HEK293 (cell line): ENCODE measurements at regions not wholly inside any gene's neighbourhood (a gene's known extent, or its start where the extent isn't known, plus 50 kb on each side); places are given as distances from the start of the nearest gene placed in this dataset.

Experiments used
- CTCF ChIA-PET: fragments of 350-600 bp; formaldehyde crosslinking; extraction: SDS; loops from one replicate; lab custom pipeline; 2021; ENCODE audit warnings: antibody characterized with exemption; lab: Yijun Ruan, JAX
- POLR2A ChIA-PET: fragments of 300-600 bp; formaldehyde crosslinking; extraction: SDS; loops from one replicate; lab custom pipeline; 2020; ENCODE audit warnings: antibody characterized with exemption, inconsistent platforms; lab: Yijun Ruan, JAX
- H3K27ac ChIP-seq: fragments of 200-500 bp; sonication (Bioruptor generic); 2 replicates; pipeline ENCODE4 v1.5.1; 2014; ENCODE audit warnings: low read depth, low read length, control low read depth, inconsistent platforms; ENCODE audit errors: extremely low read depth
- H3K36me3 ChIP-seq, 2 experiments: fragments of 200-500 bp in 1 of 2; sonication (Bioruptor generic) in 1 of 2; 1 replicate in 1 of 2; 2 replicates in 1 of 2; pipeline ENCODE4 v1.5.1; 2014 to 2017; ENCODE audit warnings: inconsistent platforms in 2 of 2, low read length in 2 of 2; ENCODE audit not compliant: control insufficient read depth in 2 of 2, insufficient read depth in 1 of 2
- H3K4me1 ChIP-seq: fragments of 200-500 bp; sonication (Bioruptor generic); 2 replicates; pipeline ENCODE4 v1.5.1; 2014; ENCODE audit warnings: mild to moderate bottlenecking, low read length, inconsistent platforms; ENCODE audit not compliant: control insufficient read depth, insufficient read depth
- H3K4me3 ChIP-seq: 2 replicates; pipeline ENCODE4 v1.5.1; 2011; ENCODE audit warnings: low read depth, mild to moderate bottlenecking, control low read depth, low read length, moderate library complexity
- H3K9me3 ChIP-seq: fragments of 200-500 bp; sonication (Bioruptor generic); 2 replicates; pipeline ENCODE4 v1.5.1; 2014; ENCODE audit warnings: low read depth, low read length, inconsistent platforms; ENCODE audit not compliant: control insufficient read depth, insufficient read depth
- FEZF1 ChIP-seq: fragments of 450-650 bp; formaldehyde crosslinking; IDR thresholded peaks from 2 replicates; pipeline ENCODE4 v1.5.1; 2016; ENCODE audit warnings: missing biosample characterization, missing genetic modification characterization
- GLIS1 ChIP-seq: fragments of 450-650 bp; formaldehyde crosslinking; IDR thresholded peaks from 2 replicates; pipeline ENCODE4 v1.5.1; 2016; ENCODE audit warnings: missing biosample characterization, missing genetic modification characterization
- PRDM2 ChIP-seq: fragments of 450-650 bp; formaldehyde crosslinking; IDR thresholded peaks from 2 replicates; pipeline ENCODE4 v1.5.1; 2016; ENCODE audit warnings: missing biosample characterization, missing genetic modification characterization, borderline replicate concordance
- SALL2 ChIP-seq: fragments of 450-650 bp; formaldehyde crosslinking; IDR thresholded peaks from 2 replicates; pipeline ENCODE4 v1.5.0; 2017; ENCODE audit warnings: missing biosample characterization, mild to moderate bottlenecking, missing genetic modification characterization, borderline replicate concordance
- SETDB1 ChIP-seq: IDR thresholded peaks from one replicate; pipeline ENCODE4 v1.6.1; 2017; ENCODE audit warnings: mild to moderate bottlenecking, low read length, moderate library complexity, mixed read lengths; ENCODE audit not compliant: insufficient read length
- YY2 ChIP-seq: fragments of 450-650 bp; formaldehyde crosslinking; IDR thresholded peaks from 2 replicates; pipeline ENCODE4 v1.5.1; 2016; ENCODE audit warnings: missing biosample characterization, missing genetic modification characterization
- ZNF19 ChIP-seq: fragments of 450-650 bp; formaldehyde crosslinking; IDR thresholded peaks from 2 replicates; pipeline ENCODE4; 2016; ENCODE audit warnings: missing biosample characterization, missing genetic modification characterization, low read depth
- ZNF280D ChIP-seq: fragments of 450-650 bp; formaldehyde crosslinking; IDR thresholded peaks from 2 replicates; pipeline ENCODE4 v1.5.1; 2016; ENCODE audit warnings: missing biosample characterization, missing genetic modification characterization
- ZNF335 ChIP-seq: fragments of 450-650 bp; formaldehyde crosslinking; conservative IDR thresholded peaks from 2 replicates; pipeline ENCODE4 v1.5.1; 2016; ENCODE audit warnings: missing biosample characterization, missing genetic modification characterization
- ZNF433 ChIP-seq: fragments of 450-650 bp; formaldehyde crosslinking; IDR thresholded peaks from 2 replicates; pipeline ENCODE4 v1.5.1; 2016; ENCODE audit warnings: missing biosample characterization, missing genetic modification characterization, low read depth
- ZNF596 ChIP-seq: fragments of 450-650 bp; IDR thresholded peaks from 2 replicates; pipeline ENCODE4 v1.5.0; 2018; ENCODE audit warnings: missing biosample characterization, mild to moderate bottlenecking, missing genetic modification characterization, moderate library complexity
- ZNF658 ChIP-seq: fragments of 450-650 bp; formaldehyde crosslinking; IDR thresholded peaks from 2 replicates; pipeline ENCODE4; 2016; ENCODE audit warnings: missing biosample characterization, missing genetic modification characterization
- ZNF664 ChIP-seq: fragments of 450-650 bp; formaldehyde crosslinking; IDR thresholded peaks from 2 replicates; pipeline ENCODE4 v1.5.1; 2016; ENCODE audit warnings: missing biosample characterization, missing genetic modification characterization
- ZNF701 ChIP-seq: fragments of 450-650 bp; formaldehyde crosslinking; IDR thresholded peaks from 2 replicates; pipeline ENCODE4 v1.5.1; 2016; ENCODE audit warnings: missing biosample characterization, missing genetic modification characterization
- ZNF792 ChIP-seq: fragments of 450-650 bp; formaldehyde crosslinking; IDR thresholded peaks from 2 replicates; pipeline ENCODE4 v1.5.1; 2016; ENCODE audit warnings: missing biosample characterization, missing genetic modification characterization
- ZNF837 ChIP-seq: fragments of 450-650 bp; formaldehyde crosslinking; IDR thresholded peaks from 2 replicates; pipeline ENCODE4 v1.5.1; 2016; ENCODE audit warnings: missing biosample characterization, missing genetic modification characterization
- TF ChIP-seq, protein P1 (sequence below): fragments of 450-650 bp; formaldehyde crosslinking; IDR thresholded peaks from 2 replicates; pipeline ENCODE4 v1.5.1; 2016; ENCODE audit warnings: missing biosample characterization, missing genetic modification characterization
- TF ChIP-seq, protein P2 (sequence below): fragments of 450-650 bp; formaldehyde crosslinking; IDR thresholded peaks from 2 replicates; pipeline ENCODE4 v1.5.1; 2016; ENCODE audit warnings: missing biosample characterization, missing genetic modification characterization, borderline replicate concordance

DNA sequence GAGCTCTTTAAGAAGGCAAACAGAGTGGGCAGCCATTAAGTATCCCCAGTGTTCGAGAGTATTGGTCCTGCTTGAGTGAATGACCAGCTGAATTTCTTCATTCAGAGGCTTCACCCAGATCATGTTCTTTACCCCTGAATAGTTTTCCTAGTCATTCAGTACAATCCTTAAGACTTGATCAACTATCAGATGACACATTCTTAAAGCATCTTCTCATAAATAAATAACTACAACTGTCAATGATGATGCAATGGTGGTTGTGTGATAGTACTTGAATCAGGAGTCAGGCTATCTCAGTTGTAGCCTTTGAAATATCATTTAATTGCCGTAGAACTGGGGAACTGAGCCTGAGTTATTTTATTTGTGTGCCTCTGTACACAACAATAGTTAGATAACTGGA, 416.8 kb upstream of the CCL2 start (continued):
- TF ChIP-seq, protein P1, sequence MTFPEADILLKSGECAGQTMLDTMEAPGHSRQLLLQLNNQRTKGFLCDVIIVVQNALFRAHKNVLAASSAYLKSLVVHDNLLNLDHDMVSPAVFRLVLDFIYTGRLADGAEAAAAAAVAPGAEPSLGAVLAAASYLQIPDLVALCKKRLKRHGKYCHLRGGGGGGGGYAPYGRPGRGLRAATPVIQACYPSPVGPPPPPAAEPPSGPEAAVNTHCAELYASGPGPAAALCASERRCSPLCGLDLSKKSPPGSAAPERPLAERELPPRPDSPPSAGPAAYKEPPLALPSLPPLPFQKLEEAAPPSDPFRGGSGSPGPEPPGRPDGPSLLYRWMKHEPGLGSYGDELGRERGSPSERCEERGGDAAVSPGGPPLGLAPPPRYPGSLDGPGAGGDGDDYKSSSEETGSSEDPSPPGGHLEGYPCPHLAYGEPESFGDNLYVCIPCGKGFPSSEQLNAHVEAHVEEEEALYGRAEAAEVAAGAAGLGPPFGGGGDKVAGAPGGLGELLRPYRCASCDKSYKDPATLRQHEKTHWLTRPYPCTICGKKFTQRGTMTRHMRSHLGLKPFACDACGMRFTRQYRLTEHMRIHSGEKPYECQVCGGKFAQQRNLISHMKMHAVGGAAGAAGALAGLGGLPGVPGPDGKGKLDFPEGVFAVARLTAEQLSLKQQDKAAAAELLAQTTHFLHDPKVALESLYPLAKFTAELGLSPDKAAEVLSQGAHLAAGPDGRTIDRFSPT (tag by site-specific recombination), result no peak
- TF ChIP-seq ZNF19 (no peak), PRDM2 (no peak), ZNF433 (tag by site-specific recombination) (no peak)

DNA sequence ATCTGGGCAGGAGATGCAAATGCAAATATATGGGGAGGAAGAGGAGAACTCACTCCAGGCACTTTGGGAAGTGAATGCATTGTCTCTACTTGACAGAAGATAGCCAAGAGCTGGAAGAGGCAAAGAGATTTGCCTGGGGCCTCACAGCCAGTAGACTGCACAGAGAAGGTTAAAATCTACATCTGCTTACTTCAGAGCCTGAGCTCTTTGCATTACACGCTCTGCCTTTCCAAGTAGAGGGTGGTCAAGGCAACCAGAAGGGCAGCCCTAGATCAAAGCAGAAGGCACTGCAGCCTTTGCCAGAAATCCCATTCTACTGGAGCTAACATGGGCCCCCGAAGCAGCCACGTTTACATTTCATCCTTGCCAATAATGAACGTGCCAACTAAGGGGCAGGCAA, 407.2 kb upstream of the CCL2 start:
- H3K9me3 ChIP-seq, result no peaks in the 10 kb centered on the region
- H3K4me1 ChIP-seq, result no peaks in the 10 kb centered on the region
- H3K4me3 ChIP-seq, result no peak overlapping the region
- no peak overlapping the region for H3K27ac ChIP-seq
- no peak for TF ChIP-seq ZNF335 (tag by site-specific recombination)
- TF ChIP-seq GLIS1 (tag by site-specific recombination), result no peak
- TF ChIP-seq SALL2 (tag by site-specific recombination), result no peak
- TF ChIP-seq ZNF792, result no peak
- TF ChIP-seq ZNF701 (tag by site-specific recombination), result no peak
- TF ChIP-seq SETDB1, result no peak
- TF ChIP-seq ZNF837 (tag by site-specific recombination), result no peak
- TF ChIP-seq ZNF596 (tag by site-specific recombination), result no peak
- no peak for TF ChIP-seq YY2 (tag by site-specific recombination)
- TF ChIP-seq FEZF1 (tag by site-specific recombination), result no peak
- TF ChIP-seq ZNF664, result no peak
- TF ChIP-seq ZNF280D (tag by site-specific recombination), result no peak
- TF ChIP-seq ZNF658, result no peak
- TF ChIP-seq, protein P2, sequence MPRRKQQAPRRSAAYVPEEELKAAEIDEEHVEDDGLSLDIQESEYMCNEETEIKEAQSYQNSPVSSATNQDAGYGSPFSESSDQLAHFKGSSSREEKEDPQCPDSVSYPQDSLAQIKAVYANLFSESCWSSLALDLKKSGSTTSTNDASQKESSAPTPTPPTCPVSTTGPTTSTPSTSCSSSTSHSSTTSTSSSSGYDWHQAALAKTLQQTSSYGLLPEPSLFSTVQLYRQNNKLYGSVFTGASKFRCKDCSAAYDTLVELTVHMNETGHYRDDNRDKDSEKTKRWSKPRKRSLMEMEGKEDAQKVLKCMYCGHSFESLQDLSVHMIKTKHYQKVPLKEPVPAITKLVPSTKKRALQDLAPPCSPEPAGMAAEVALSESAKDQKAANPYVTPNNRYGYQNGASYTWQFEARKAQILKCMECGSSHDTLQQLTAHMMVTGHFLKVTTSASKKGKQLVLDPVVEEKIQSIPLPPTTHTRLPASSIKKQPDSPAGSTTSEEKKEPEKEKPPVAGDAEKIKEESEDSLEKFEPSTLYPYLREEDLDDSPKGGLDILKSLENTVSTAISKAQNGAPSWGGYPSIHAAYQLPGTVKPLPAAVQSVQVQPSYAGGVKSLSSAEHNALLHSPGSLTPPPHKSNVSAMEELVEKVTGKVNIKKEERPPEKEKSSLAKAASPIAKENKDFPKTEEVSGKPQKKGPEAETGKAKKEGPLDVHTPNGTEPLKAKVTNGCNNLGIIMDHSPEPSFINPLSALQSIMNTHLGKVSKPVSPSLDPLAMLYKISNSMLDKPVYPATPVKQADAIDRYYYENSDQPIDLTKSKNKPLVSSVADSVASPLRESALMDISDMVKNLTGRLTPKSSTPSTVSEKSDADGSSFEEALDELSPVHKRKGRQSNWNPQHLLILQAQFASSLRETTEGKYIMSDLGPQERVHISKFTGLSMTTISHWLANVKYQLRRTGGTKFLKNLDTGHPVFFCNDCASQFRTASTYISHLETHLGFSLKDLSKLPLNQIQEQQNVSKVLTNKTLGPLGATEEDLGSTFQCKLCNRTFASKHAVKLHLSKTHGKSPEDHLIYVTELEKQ (tag by site-specific recombination), result no peak
- TF ChIP-seq, all 188 proteins: peak for 0
- ChIA-PET CTCF (interaction anchor here (0.7 to 0.9 kb wide), 2 partner anchors 8 to 324 kb away, joined by 3 read pairs; no protein-coding TSS in a partner anchor), POLR2A (no interaction called here)
- no peaks in the 10 kb centered on the region for H3K36me3 ChIP-seq
